NB4 (cell line): ENCODE measurements at regions not wholly inside any gene's neighbourhood (a gene's known extent, or its start where the extent isn't known, plus 50 kb on each side); places are given as distances from the start of the nearest gene placed in this dataset.

Experiments used
- CTCF ChIP-seq: IDR thresholded peaks from one replicate; pipeline ENCODE4 v1.5.1; 2012; ENCODE audit warnings: low read depth, low read length
- MYC ChIP-seq: IDR thresholded peaks from 2 replicates; pipeline ENCODE4 v1.6.1; 2011; ENCODE audit warnings: low read depth, low read length
- POLR2A ChIP-seq: IDR thresholded peaks from 2 replicates; pipeline ENCODE4 v1.6.1; 2011; ENCODE audit warnings: mild to moderate bottlenecking; ENCODE audit not compliant: insufficient read length; ENCODE audit errors: extremely low read depth

GRCh38 chr1:172837816-172838679 lies 179.1 kb downstream of the FASLG start:
- TF ChIP-seq CTCF (no peak), MYC (no peak), POLR2A (no peak)
